ENCODE measurements at regions not wholly inside any gene's neighbourhood (a gene's known extent, or its start where the extent isn't known, plus 50 kb on each side); places are given as distances from the start of the nearest gene placed in this dataset.

DNA sequence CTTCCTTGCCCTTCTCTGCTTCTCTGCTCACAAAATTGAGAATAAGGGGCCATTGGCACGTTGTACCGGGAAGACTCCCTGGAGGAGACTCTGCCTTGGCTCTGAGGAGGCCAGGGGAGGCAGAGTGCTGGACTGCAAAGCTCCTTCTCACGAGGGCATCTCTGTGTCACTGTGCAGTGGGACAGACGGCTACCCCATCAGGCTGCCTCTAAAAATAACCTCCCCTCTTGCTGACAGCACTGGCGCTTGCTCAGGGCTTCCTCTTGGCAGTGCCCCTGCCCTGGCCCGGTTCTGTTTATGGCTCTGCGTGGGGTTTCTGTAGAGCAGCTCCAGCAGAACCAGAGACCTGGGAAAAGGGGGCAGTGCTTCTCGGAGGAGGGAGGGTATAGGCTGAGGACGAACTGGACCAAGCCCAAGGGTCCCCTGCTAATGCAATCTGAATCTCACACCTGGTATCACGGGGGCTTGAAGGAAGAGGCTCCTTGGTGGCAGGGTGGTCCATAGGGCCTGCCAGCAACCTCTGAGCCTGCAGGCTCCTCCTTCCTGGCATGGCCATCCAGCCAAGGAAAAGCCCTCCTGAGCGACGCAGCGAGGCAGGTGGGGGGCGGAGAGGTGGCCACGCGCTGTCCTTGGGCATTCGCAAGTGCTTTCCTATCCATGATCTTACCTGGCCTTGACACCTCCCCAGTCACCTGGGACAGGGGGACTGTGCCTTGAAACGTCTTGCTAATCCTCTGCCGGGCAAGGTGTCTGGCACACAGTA, 63.3 kb upstream of the TLE3 start:
- DNase-seq (ENCODE audit: low read depth, low spot score), result no peak

DNA sequence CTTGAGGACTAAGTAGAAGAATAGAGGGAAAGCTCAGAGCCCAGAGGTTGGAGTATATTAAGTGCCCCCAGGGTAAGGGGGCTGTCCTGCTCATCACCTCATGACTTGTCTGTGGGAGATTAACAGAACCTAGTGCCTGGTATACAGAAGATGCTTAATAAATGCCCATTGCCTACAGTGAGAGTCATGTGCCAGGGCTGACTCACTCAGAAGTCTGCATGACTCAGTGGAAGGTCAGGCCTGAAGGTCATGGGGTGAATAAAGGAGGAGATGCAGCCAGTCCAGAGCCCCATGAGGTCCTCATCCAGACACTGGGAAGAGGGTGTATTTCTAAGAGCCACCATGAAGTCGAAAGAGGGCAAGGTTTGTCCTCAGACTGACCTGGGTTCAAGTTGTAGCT, 62.5 kb upstream of the TLE3 start:
- no peak for DNase-seq (ENCODE audit: low read depth, low spot score)

- DNase-seq (ENCODE audit: low read depth, low spot score), result no peak
Observed at GRCh38 chr15:70159713-70160009, 61.9 kb upstream of the TLE3 start.

- DNase-seq (ENCODE audit: low read depth, low spot score), result no peak
Observed at GRCh38 chr15:70159001-70159712, 61.4 kb upstream of the TLE3 start.

GRCh38 chr15:70158309-70159000, 60.7 kb upstream of the TLE3 start:
- no peak for DNase-seq (ENCODE audit: low read depth, low spot score)

DNA sequence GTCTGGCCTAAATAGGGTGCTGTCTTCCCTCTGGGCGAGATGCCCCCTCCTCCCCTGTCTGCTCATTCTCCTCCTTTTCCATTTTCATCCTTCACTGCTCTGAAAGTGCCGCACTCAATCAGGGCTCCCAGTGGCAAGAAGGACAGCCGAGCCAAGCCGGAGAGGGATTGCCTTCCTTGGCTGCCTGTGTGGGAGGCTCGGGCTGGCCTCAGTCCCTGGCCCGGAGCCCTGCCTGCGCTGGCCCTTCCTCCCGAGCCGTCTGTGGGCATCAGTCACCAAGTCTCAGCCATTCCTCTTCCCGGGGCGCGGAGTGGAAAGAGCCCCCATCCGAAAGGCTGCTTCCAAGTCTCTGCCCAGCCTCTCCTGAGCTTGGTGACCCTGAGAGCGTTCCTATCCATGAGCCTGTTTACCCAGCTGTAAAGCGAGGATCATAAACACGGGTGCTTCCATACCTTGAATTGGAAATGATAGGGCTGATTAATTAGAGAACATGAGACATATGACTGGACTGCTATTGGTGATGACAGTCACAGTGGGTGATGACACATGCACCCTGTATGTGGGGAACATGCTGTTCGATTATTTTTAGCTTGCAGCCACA, 59.1 kb upstream of the TLE3 start:
- DNase-seq (ENCODE audit: low read depth, low spot score), result no peak

DNA sequence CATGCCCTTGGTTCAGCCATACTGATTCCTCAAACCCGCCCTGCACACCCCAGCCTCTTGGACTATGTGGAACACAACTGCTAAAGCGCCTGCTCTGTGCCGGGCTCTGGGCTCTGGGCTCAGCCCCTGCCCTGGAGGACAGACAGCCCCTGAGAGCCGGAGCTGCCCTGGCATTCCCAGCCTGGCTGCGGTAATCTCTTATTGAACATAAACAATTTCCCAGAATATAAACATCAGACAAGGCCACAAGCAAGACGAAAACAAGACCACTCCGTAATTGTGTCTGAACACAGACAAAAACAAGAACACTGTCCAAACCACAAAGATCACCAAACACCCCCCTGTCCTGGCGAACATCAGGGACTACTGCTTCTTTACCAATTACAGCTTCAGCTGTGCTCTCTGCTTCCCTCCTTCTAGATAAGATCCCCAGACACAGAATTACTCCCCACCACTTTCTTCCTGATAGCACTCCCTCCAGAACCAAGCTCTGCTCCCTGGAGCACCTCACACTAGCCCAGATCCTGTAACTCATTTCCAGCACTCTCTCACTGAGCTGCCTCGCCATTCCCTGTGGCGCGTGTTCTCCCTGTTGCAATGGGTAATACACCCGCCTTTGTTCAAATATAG, 57.1 kb upstream of the TLE3 start:
- no peak for DNase-seq (ENCODE audit: low read depth, low spot score)

- no peak for DNase-seq (ENCODE audit: low read depth, low spot score)
Observed at GRCh38 chr15:70153921-70154717, 56.4 kb upstream of the TLE3 start.

- no peak for DNase-seq (ENCODE audit: low read depth, low spot score)
Observed at GRCh38 chr15:70152070-70152480, 54.4 kb upstream of the TLE3 start.

GRCh38 chr15:70151462-70151861, 53.7 kb upstream of the TLE3 start:
- DNase-seq (ENCODE audit: low read depth, low spot score), result no peak

- no peak for DNase-seq (ENCODE audit: low read depth, low spot score)
Observed at GRCh38 chr15:70151003-70151402, 53.3 kb upstream of the TLE3 start.

GRCh38 chr15:70150405-70150747, 52.7 kb upstream of the TLE3 start:
- DNase-seq (ENCODE audit: low read depth, low spot score), result no peak

DNA sequence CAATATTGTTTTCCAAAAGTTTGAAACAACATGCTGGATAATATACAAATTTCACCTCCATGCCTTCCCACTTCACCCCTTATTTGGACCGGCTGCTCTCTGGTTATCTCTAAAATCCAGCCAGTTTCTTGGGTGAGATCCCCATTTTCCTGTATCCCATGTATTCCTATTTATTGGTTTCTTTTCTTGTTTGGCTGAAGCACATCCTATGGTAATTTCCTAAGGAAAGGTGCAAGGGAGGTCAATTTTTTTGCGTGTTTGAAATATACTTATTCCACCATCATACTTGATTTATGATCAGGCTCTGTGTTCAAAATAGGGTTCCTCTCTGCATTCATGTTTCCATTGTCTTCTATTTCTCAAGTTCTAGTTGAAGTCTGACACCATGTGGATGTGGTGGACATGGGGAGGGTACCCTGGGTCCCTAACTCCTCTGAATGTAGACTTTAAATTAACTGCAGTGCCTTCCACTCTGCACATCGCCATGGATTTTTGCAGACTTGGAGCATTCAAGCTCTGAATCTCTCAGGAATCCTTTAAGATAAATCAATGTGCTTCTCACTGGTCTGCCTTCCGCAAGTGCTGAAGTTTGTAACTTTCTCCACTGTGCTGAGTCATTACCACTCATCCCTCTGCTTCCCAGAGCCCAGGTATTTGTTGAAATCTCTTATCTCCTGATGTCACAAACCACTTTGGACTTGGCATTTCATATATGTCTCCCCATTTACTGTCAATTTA, 52.1 kb upstream of the TLE3 start:
- DNase-seq (ENCODE audit: low read depth, low spot score), result no peak

DNA sequence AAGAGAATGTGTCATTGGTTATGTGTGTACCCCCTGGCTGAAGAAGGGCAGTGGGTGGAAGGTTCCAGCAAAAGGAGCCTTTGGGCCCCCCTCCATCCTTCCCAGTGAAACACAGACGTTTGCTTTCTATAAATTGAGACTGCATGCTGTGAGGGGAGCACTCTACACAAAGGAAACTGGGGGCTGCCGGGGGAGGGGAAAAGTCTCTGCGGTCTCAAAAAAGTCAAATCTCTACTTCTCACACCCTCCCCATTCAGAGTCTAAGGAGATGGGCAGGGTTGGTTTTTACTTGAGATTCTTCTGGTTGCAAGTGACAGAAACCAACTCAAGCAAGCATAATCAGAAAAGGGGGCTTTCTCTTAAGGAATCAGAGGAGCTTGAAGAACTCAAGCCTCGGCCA, 50.1 kb upstream of the TLE3 start:
- DNase-seq (ENCODE audit: low read depth, low spot score), result no peak

Measured in activated naive CD8-positive, alpha-beta T cell treated with anti-CD3 and anti-CD28 coated beads, Interleukin-2, amount 50 U/mL, for 16 hours (primary cell).